ENCODE measurements at regions not wholly inside any gene's neighbourhood (a gene's known extent, or its start where the extent isn't known, plus 50 kb on each side); places are given as distances from the start of the nearest gene placed in this dataset.

GRCh38 chr7:110371709-110372108 is 719.2 kb upstream of the LRRN3 start:
- TF ChIP-seq, protein P1, sequence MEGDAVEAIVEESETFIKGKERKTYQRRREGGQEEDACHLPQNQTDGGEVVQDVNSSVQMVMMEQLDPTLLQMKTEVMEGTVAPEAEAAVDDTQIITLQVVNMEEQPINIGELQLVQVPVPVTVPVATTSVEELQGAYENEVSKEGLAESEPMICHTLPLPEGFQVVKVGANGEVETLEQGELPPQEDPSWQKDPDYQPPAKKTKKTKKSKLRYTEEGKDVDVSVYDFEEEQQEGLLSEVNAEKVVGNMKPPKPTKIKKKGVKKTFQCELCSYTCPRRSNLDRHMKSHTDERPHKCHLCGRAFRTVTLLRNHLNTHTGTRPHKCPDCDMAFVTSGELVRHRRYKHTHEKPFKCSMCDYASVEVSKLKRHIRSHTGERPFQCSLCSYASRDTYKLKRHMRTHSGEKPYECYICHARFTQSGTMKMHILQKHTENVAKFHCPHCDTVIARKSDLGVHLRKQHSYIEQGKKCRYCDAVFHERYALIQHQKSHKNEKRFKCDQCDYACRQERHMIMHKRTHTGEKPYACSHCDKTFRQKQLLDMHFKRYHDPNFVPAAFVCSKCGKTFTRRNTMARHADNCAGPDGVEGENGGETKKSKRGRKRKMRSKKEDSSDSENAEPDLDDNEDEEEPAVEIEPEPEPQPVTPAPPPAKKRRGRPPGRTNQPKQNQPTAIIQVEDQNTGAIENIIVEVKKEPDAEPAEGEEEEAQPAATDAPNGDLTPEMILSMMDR (IDR thresholded peaks at IDR 0.05), result no peak
- no peak for DNase-seq (ENCODE audit: low spot score)
- Histone ChIP-seq H3K27ac (no peak overlapping the region), H3K4me3 (no peak overlapping the region)

DNA sequence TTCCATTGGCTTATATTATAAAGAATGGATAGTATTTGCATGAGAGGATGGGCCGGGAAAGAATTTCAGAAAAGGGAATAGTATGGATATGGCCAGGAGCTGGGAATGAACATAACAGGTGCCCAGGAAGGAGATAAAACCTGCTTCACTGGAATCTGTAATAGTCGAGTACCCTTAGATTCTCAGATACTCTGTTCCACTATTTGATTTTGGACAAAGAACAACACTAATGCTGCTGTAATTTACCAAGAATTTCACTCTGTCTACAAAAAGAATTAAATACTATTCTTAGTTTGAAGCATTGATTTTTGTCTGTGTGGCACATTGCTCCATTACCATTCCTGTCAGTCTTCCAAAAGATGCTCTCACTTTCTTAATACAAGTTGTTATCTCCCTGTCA is 718.2 kb upstream of the LRRN3 start:
- no peak for DNase-seq (ENCODE audit: low spot score)
- H3K27ac ChIP-seq, result no peak overlapping the region
- no peak overlapping the region for H3K4me3 ChIP-seq
- TF ChIP-seq, protein P1 (IDR thresholded peaks at IDR 0.05), result no peak

- Histone ChIP-seq H3K4me3 (no peak overlapping the region), H3K27ac (no peak overlapping the region)
- DNase-seq (ENCODE audit: low spot score), result no peak
- TF ChIP-seq, protein P1 (IDR thresholded peaks at IDR 0.05), result no peak
These were observed 717.5 kb upstream of the LRRN3 start for GRCh38 chr7:110373416-110373815.

- TF ChIP-seq, protein P1 (IDR thresholded peaks at IDR 0.05), result no peak
- no peak for DNase-seq (ENCODE audit: low spot score)
- no peak overlapping the region for H3K27ac ChIP-seq
- H3K4me3 ChIP-seq, result no peak overlapping the region
These were observed 717.1 kb upstream of the LRRN3 start for GRCh38 chr7:110373859-110374258.

DNA sequence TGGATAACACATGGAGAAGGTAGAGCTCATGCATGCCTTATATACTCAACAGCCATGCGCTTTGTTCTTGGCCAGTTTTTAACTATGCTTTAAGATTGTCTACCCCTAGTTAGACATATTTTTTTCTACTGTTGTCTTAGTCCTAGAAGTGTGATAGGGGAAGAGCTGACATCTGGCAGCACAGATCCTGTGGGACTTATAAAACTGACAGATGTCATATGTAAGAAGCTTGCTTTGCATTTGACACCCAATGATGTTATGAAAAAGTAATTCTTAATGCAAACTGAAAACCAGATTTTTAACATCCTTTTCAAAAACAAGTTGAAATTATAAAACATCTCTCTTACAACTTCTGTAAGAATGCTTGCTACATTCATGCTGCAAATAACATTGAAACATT is 715.9 kb upstream of the LRRN3 start:
- H3K4me3 ChIP-seq, result no peak overlapping the region
- TF ChIP-seq, protein P1 (IDR thresholded peaks at IDR 0.05), result no peak
- DNase-seq (ENCODE audit: low spot score), result no peak
- no peak overlapping the region for H3K27ac ChIP-seq

DNA sequence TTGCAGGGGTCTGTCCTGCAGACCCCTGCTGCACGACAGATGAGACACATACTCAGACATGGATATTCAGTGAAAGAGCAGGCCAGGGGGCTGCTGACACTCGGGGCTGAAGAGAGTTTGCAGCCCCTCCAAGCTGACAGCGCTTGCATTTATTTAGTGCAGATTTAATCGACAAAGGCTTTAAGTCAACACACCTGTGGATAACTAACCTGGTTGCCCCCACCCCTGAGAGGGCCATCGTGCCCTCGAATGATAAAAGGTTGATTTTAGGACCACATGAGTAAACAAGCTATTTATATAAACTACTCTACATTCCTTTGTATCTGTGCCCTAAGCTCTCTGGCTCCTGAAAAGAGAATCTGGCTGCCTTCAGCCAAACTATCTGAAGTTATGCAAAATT is 708.2 kb upstream of the LRRN3 start:
- H3K27ac ChIP-seq, result no peak overlapping the region
- no peak for DNase-seq (ENCODE audit: low spot score)
- no peak overlapping the region for H3K4me3 ChIP-seq
- TF ChIP-seq, protein P1 (IDR thresholded peaks at IDR 0.05), result no peak

DNA sequence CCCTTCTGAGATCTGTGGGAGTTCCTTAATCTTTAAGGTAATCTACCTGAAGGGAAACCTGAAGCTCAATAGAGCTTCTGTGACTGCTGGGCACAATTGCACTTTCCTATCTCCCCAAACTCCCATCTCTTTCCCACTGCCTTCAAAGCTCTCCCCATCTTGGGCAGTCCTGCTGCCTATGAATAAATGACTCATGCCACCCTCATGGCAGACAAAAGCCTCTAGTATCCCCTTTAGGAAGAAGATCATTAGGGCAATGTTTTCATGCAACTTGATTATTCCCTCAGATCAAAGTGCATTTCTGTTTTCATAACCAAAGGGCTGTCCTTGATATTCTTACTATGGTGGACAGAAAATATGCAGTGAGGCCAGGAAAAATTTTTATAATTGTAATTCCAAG is 704.9 kb upstream of the LRRN3 start:
- no peak overlapping the region for H3K4me3 ChIP-seq
- no peak for DNase-seq (ENCODE audit: low spot score)
- H3K27ac ChIP-seq, result no peak overlapping the region
- TF ChIP-seq, protein P1 (IDR thresholded peaks at IDR 0.05), result no peak
